Lower lobe of right lung (tissue), 2 donors: ENCODE measurements at regions not wholly inside any gene's neighbourhood (a gene's known extent, or its start where the extent isn't known, plus 50 kb on each side); places are given as distances from the start of the nearest gene placed in this dataset.
"Not testable (repeated sequence)": the region's sequence is repeated elsewhere in the genome, so short reads cannot be mapped to it uniquely, and the experiment has no call there.

ENCODE experiments used
- ATAC-seq, 2 donors: fragments of 200-7000 bp; cut with Tn5 transposase; one replicate each; pipeline ENCODE4 v1.9.1; 2020 to 2022; ENCODE audit warnings: mild to moderate bottlenecking in 2 of 2, moderate library complexity in 2 of 2
- DNase-seq: peaks from one replicate; pipeline ENCODE4 v3.0.0-alpha.2; 2020
- H3K27ac ChIP-seq: fragments of 200-600 bp; one replicate; pipeline ENCODE4 v1.8.0; 2022
- H3K27me3 ChIP-seq: fragments of 200-600 bp; one replicate; pipeline ENCODE4 v1.8.0; 2022; ENCODE audit warnings: low read depth
- H3K36me3 ChIP-seq: fragments of 200-600 bp; one replicate; pipeline ENCODE4 v1.8.0; 2022; ENCODE audit warnings: mild to moderate bottlenecking
- H3K4me1 ChIP-seq: fragments of 200-600 bp; one replicate; pipeline ENCODE4 v1.8.0; 2022
- H3K4me3 ChIP-seq: fragments of 200-600 bp; one replicate; pipeline ENCODE4 v1.8.0; 2022; ENCODE audit warnings: mild to moderate bottlenecking
- H3K9me3 ChIP-seq: fragments of 200-600 bp; one replicate; pipeline ENCODE4 v1.8.0; 2022
- CTCF ChIP-seq: fragments of 200-600 bp; IDR thresholded peaks from one replicate; pipeline ENCODE4 v1.8.0; 2022; ENCODE audit warnings: antibody characterized with exemption, mild to moderate bottlenecking
- intact Hi-C: fragments of 100-400 bp; cut with DNase I; formaldehyde crosslinking; loops from one replicate; pipeline ENCODE4 v1.11.0; 2022
- donor health status: DM: no; HTN: yes; CAD: no; lungs with severe emphysema.

- intact Hi-C loops: no loop called here
- Histone ChIP-seq H3K27me3 (no peaks in the 10 kb centered on the region), H3K27ac (no peak overlapping the region), H3K36me3 (no peaks in the 10 kb centered on the region), H3K9me3 (no peaks in the 10 kb centered on the region), H3K4me1 (no peaks in the 10 kb centered on the region), H3K4me3 (no peak overlapping the region)
- TF ChIP-seq CTCF: no peak
- ATAC-seq (no peak), DNase-seq (no peak)
These were observed 61.5 kb downstream of the PRDM13 start for GRCh38 chr6:99668036-99668705.

GRCh38 chr6:99689916-99690685 lies 83.5 kb downstream of the PRDM13 start:
- ATAC-seq: no peak
- no peaks in the 10 kb centered on the region for H3K9me3 ChIP-seq
- intact Hi-C loops: no loop called here

GRCh38 chr6:99702287-99702686 lies 95.7 kb downstream of the PRDM13 start:
- ATAC-seq, H3K4me1 ChIP-seq, DNase-seq, H3K27ac ChIP-seq, H3K36me3 ChIP-seq, intact Hi-C loops, H3K9me3 ChIP-seq, H3K27me3 ChIP-seq, H3K4me3 ChIP-seq: not testable (repeated sequence)

More at GRCh38 chr6:99689916-99690685, 83.5 kb downstream of the PRDM13 start:
- no peaks in the 10 kb centered on the region for H3K36me3 ChIP-seq
- no peak for TF ChIP-seq CTCF
- DNase-seq: no peak
- H3K27me3 ChIP-seq: peaks cover 3% of the 10 kb centered on the region
- H3K4me1 ChIP-seq: no peaks in the 10 kb centered on the region
- no peak overlapping the region for H3K27ac ChIP-seq
- no peak overlapping the region for H3K4me3 ChIP-seq

GRCh38 chr6:99709062-99709461 lies 102.4 kb downstream of the PRDM13 start:
- no peak for ATAC-seq
- TF ChIP-seq CTCF: no peak
- intact Hi-C loops: no loop called here

GRCh38 chr6:99711302-99711701 lies 104.7 kb downstream of the PRDM13 start:
- H3K27me3 ChIP-seq: no peaks in the 10 kb centered on the region
- no peak for DNase-seq
- no peak overlapping the region for H3K4me3 ChIP-seq
- peaks cover 4% of the 10 kb centered on the region for H3K9me3 ChIP-seq
- intact Hi-C loops: no loop called here
- no peak for TF ChIP-seq CTCF
- no peak for ATAC-seq
- no peak overlapping the region for H3K27ac ChIP-seq
- no peaks in the 10 kb centered on the region for H3K4me1 ChIP-seq
- H3K36me3 ChIP-seq: no peaks in the 10 kb centered on the region

More at GRCh38 chr6:99709062-99709461, 102.4 kb downstream of the PRDM13 start:
- Histone ChIP-seq H3K4me3 (no peak overlapping the region), H3K27me3 (no peaks in the 10 kb centered on the region), H3K36me3 (no peaks in the 10 kb centered on the region), H3K27ac (no peak overlapping the region), H3K9me3 (no peaks in the 10 kb centered on the region), H3K4me1 (no peaks in the 10 kb centered on the region)
- no peak for DNase-seq

GRCh38 chr6:99711925-99712324 lies 105.3 kb downstream of the PRDM13 start:
- intact Hi-C loops: no loop called here
- no peaks in the 10 kb centered on the region for H3K36me3 ChIP-seq
- DNase-seq: no peak
- H3K4me1 ChIP-seq: no peaks in the 10 kb centered on the region
- TF ChIP-seq CTCF: no peak
- no peak for ATAC-seq
- no peaks in the 10 kb centered on the region for H3K27me3 ChIP-seq
- peaks cover 9% of the 10 kb centered on the region for H3K9me3 ChIP-seq
- H3K4me3 ChIP-seq: no peak overlapping the region
- H3K27ac ChIP-seq: no peak overlapping the region
